Neural cell (in vitro differentiated cells): ENCODE measurements at regions not wholly inside any gene's neighbourhood (a gene's known extent, or its start where the extent isn't known, plus 50 kb on each side); places are given as distances from the start of the nearest gene placed in this dataset.

ENCODE experiments used
- CTCF ChIP-seq: fragments of 450-650 bp; IDR thresholded peaks from 2 replicates; pipeline ENCODE4 v1.5.1; 2014; ENCODE audit warnings: antibody characterized with exemption, mild to moderate bottlenecking, moderate library complexity; ENCODE audit not compliant: poor library complexity, severe bottlenecking
- EP300 ChIP-seq: fragments of 450-650 bp; conservative IDR thresholded peaks from 2 replicates; pipeline ENCODE4 v1.6.1; 2014; ENCODE audit warnings: antibody characterized with exemption, mild to moderate bottlenecking, moderate library complexity; ENCODE audit not compliant: poor library complexity, severe bottlenecking
- EZH2 ChIP-seq: fragments of 200-600, 300-800 bp; shearing (Covaris generic), sonication (generic); IDR thresholded peaks from 2 replicates; pipeline ENCODE4 v1.6.1; 2014; ENCODE audit warnings: antibody characterized with exemption, low read length, borderline replicate concordance, mild to moderate bottlenecking; ENCODE audit not compliant: insufficient read depth, poor library complexity, severe bottlenecking
- MXI1 ChIP-seq: fragments of 450-650 bp; conservative IDR thresholded peaks from 2 replicates; pipeline ENCODE4 v1.6.1; 2014; ENCODE audit warnings: antibody characterized with exemption, mild to moderate bottlenecking; ENCODE audit not compliant: poor library complexity, severe bottlenecking
- POLR2AphosphoS5 ChIP-seq: IDR thresholded peaks from 2 replicates; pipeline ENCODE4 v1.6.1; 2012
- RAD21 ChIP-seq: fragments of 450-650 bp; conservative IDR thresholded peaks from 2 replicates; pipeline ENCODE4 v1.6.1; 2014; ENCODE audit warnings: antibody characterized with exemption, mild to moderate bottlenecking, moderate library complexity
- TAF1 ChIP-seq: IDR thresholded peaks from 2 replicates; pipeline ENCODE4 v1.6.1; 2012; ENCODE audit warnings: low read depth

DNA sequence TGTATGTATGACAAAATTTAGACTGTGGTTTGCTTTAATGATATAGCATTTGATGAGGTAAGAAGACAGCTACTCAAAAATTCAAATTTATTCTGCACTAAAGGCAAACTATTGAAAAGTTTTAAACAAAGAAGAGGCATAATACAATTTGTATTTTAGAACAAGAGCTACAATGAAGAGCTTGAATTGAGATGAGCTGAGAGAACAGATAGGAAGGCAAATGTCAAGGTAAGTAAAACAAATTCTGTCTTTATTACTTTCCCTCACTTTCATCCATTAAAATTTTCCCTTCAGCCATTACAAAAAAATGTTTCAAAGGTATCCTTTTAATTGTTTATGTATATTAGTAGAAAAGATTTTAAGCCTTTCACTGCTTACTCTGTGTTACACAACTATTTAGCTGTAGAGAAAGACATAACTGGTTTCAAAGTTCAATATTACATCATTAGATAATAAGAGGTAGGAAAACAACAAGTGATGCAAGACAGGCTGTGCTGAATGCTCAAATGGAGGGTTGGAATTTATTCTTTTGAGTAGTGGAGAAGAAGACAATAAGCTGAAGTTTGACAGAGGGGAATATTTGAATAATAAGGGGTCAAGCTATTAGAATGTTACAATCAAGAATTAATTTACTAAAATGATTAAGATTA lies 1334.1 kb downstream of the FSCB start:
- TF ChIP-seq TAF1, result no peak
- no peak for TF ChIP-seq CTCF
- no peak for TF ChIP-seq POLR2AphosphoS5
- no peak for TF ChIP-seq EP300
- no peak for TF ChIP-seq EZH2
- no peak for TF ChIP-seq MXI1
- no peak for TF ChIP-seq RAD21
